Keratinocyte (primary cell): ENCODE measurements at regions not wholly inside any gene's neighbourhood (a gene's known extent, or its start where the extent isn't known, plus 50 kb on each side); places are given as distances from the start of the nearest gene placed in this dataset.

ENCODE experiments used
- DNase-seq: peaks from one replicate; pipeline ENCODE4 v3.0.0-alpha.2; 2011; ENCODE audit warnings: low read depth, missing footprints, low spot score
- FAIRE-seq: peaks from 2 replicates; lab custom pipeline; 2011; peaks lifted over from hg19 to GRCh38; lab: Jason Lieb, UNC
- H2AFZ ChIP-seq: 2 replicates; pipeline ENCODE4 v1.6.0; 2012; ENCODE audit warnings: low read length, control low read depth, inconsistent platforms; ENCODE audit not compliant: control insufficient read depth
- H3K27ac ChIP-seq: 2 replicates; pipeline ENCODE4 v1.5.1; 2011; ENCODE audit warnings: low read length; ENCODE audit not compliant: control insufficient read depth, insufficient read depth
- H3K27me3 ChIP-seq: 3 replicates; pipeline ENCODE4 v1.6.0; 2011; ENCODE audit warnings: low read length; ENCODE audit not compliant: control insufficient read depth, insufficient read depth; ENCODE audit errors: extremely low read depth
- H3K36me3 ChIP-seq, 2 experiments: 2 replicates in 1 of 2; 3 replicates in 1 of 2; pipeline ENCODE4 v1.5.1; 2011; ENCODE audit warnings: low read length in 2 of 2, mild to moderate bottlenecking in 1 of 2; ENCODE audit not compliant: control insufficient read depth in 2 of 2, insufficient read depth in 2 of 2; ENCODE audit errors: extremely low read depth in 1 of 2
- H3K4me1 ChIP-seq: 3 replicates; pipeline ENCODE4 v1.5.1; 2011; ENCODE audit warnings: low read length; ENCODE audit not compliant: control insufficient read depth, insufficient read depth; ENCODE audit errors: extremely low read depth
- H3K4me2 ChIP-seq: 3 replicates; pipeline ENCODE4 v1.6.0; 2011; ENCODE audit warnings: low read depth, low read length; ENCODE audit not compliant: control insufficient read depth, insufficient read depth; ENCODE audit errors: extremely low read depth
- H3K4me3 ChIP-seq, 3 experiments: fragments of 200-600 bp in 1 of 3; sonication (generic) in 1 of 3; 2 replicates in 2 of 3; 3 replicates in 1 of 3; pipeline ENCODE4 v1.5.1; 2011 to 2016; ENCODE audit warnings: low read length in 3 of 3, mild to moderate bottlenecking in 3 of 3, control low read depth in 2 of 3, inconsistent platforms in 1 of 3, low read depth in 1 of 3, mixed read lengths in 1 of 3, mixed run types in 1 of 3, moderate library complexity in 1 of 3; ENCODE audit not compliant: control insufficient read depth in 2 of 3, insufficient read depth in 2 of 3; ENCODE audit errors: extremely low read depth in 1 of 3
- H3K79me2 ChIP-seq: 2 replicates; pipeline ENCODE4 v1.6.0; 2012; ENCODE audit warnings: low read length; ENCODE audit not compliant: control insufficient read depth, insufficient read depth
- H3K9ac ChIP-seq: 3 replicates; pipeline ENCODE4 v1.6.0; 2011; ENCODE audit warnings: low read length; ENCODE audit not compliant: control insufficient read depth, insufficient read depth; ENCODE audit errors: extremely low read depth
- H3K9me1 ChIP-seq: 3 replicates; pipeline ENCODE4 v1.6.0; 2011; ENCODE audit warnings: low read length; ENCODE audit not compliant: control insufficient read depth, insufficient read depth; ENCODE audit errors: extremely low read depth
- H3K9me3 ChIP-seq: 2 replicates; pipeline ENCODE4 v1.5.1; 2012; ENCODE audit warnings: low read depth, low read length; ENCODE audit not compliant: control insufficient read depth
- H4K20me1 ChIP-seq: 3 replicates; pipeline ENCODE4 v1.6.0; 2011; ENCODE audit warnings: low read length; ENCODE audit not compliant: control insufficient read depth, insufficient read depth; ENCODE audit errors: extremely low read depth
- CTCF ChIP-seq, 3 experiments: IDR thresholded peaks in 1 of 3; conservative IDR thresholded peaks in 1 of 3; optimal IDR thresholded peaks in 1 of 3; 2 replicates in 2 of 3; 3 replicates in 1 of 3; pipeline versions ENCODE3 to v1.5.1; 2011; ENCODE audit warnings: low read length in 3 of 3, mild to moderate bottlenecking in 3 of 3, moderate library complexity in 2 of 3, control low read depth in 1 of 3, inconsistent platforms in 1 of 3; ENCODE audit not compliant: insufficient read depth in 2 of 3; ENCODE audit errors: extremely low read depth in 1 of 3
- EZH2 ChIP-seq: IDR thresholded peaks from one replicate; pipeline ENCODE4 v1.6.1; 2012; ENCODE audit warnings: inconsistent platforms, mild to moderate bottlenecking, low read length, moderate library complexity
- dilution Hi-C: fragments of 300-500 bp; cut with MboI; formaldehyde crosslinking; loops from one replicate; pipeline ENCODE4 v1.7.0; 2020; ENCODE audit warnings: low sequenced_read_pairs; ENCODE audit not compliant: extremely low pct_ligation_motif_present

GRCh38 chr13:105545811-105546210 lies 989.7 kb downstream of the EFNB2 start:
- Histone ChIP-seq H3K79me2 (no peaks in the 10 kb centered on the region), H3K9me1 (no peaks in the 10 kb centered on the region), H4K20me1 (no peaks in the 10 kb centered on the region), H3K27ac (no peak overlapping the region), H3K4me3 (no peak overlapping the region), H3K9me3 (no peaks in the 10 kb centered on the region), H3K9ac (no peak overlapping the region), H3K27me3 (no peaks in the 10 kb centered on the region), H2AFZ (no peak overlapping the region), H3K4me2 (no peak overlapping the region), H3K4me1 (no peaks in the 10 kb centered on the region), H3K36me3 (no peaks in the 10 kb centered on the region)
- FAIRE-seq = no peak
- no peak for TF ChIP-seq EZH2
- TF ChIP-seq CTCF (optimal IDR thresholded peaks at IDR 0.05 in 1 of 3, IDR thresholded peaks at IDR 0.05 in 1 of 3, conservative IDR thresholded peaks at IDR 0.05 in 1 of 3; ENCODE audit: extremely low read depth in 1 of 3, insufficient read depth in 2 of 3, low read length in 3 of 3) = no peak
- DNase-seq = no peak
- dilution Hi-C loops = no loop called here

- H3K4me1 ChIP-seq = no peaks in the 10 kb centered on the region
- no peaks in the 10 kb centered on the region for H3K27me3 ChIP-seq
- FAIRE-seq (no peak), DNase-seq (no peak)
- dilution Hi-C loops = no loop called here
- H4K20me1 ChIP-seq = no peaks in the 10 kb centered on the region
- H3K9me3 ChIP-seq = no peaks in the 10 kb centered on the region
- H3K9ac ChIP-seq = no peak overlapping the region
- H3K27ac ChIP-seq = no peak overlapping the region
- no peaks in the 10 kb centered on the region for H3K9me1 ChIP-seq
- TF ChIP-seq EZH2 (no peak), CTCF (optimal IDR thresholded peaks at IDR 0.05 in 1 of 3, IDR thresholded peaks at IDR 0.05 in 1 of 3, conservative IDR thresholded peaks at IDR 0.05 in 1 of 3; ENCODE audit: extremely low read depth in 1 of 3, insufficient read depth in 2 of 3, low read length in 3 of 3) (no peak)
- no peaks in the 10 kb centered on the region for H3K36me3 ChIP-seq
- no peaks in the 10 kb centered on the region for H3K79me2 ChIP-seq
- H3K4me3 ChIP-seq = no peak overlapping the region
- H3K4me2 ChIP-seq = no peak overlapping the region
- no peak overlapping the region for H2AFZ ChIP-seq
Observed at GRCh38 chr13:105543742-105544141, 991.7 kb downstream of the EFNB2 start.
